Right atrium auricular region (tissue), 2 donors: ENCODE measurements at regions not wholly inside any gene's neighbourhood (a gene's known extent, or its start where the extent isn't known, plus 50 kb on each side); places are given as distances from the start of the nearest gene placed in this dataset.
"Not testable (repeated sequence)": the region's sequence is repeated elsewhere in the genome, so short reads cannot be mapped to it uniquely, and the experiment has no call there.

Experiments used
- DNase-seq: peaks from one replicate; pipeline ENCODE4 v3.0.0-alpha.2; 2019; ENCODE audit warnings: low spot score
- H3K27ac ChIP-seq, 2 donors: fragments of 200-600 bp; sonication (generic); 1 replicate in 1 of 2; 2 replicates in 1 of 2; pipeline ENCODE4 v1.5.1; 2016 to 2019
- H3K27me3 ChIP-seq, 2 donors: fragments of 200-600 bp; sonication (generic); one replicate each; pipeline versions ENCODE4 v1.5.1 to v1.6.0; 2017 to 2019
- H3K36me3 ChIP-seq: fragments of 200-600 bp; sonication (generic); one replicate; pipeline ENCODE4 v1.5.1; 2016
- H3K4me1 ChIP-seq, 2 donors: fragments of 200-600 bp; sonication (generic); one replicate each; pipeline versions ENCODE4 v1.5.1 to v1.6.0; 2017 to 2019
- H3K4me3 ChIP-seq, 2 donors: fragments of 200-600 bp; sonication (generic); 1 replicate in 1 of 2; 2 replicates in 1 of 2; pipeline ENCODE4 v1.5.1; 2017 to 2019; ENCODE audit warnings: mild to moderate bottlenecking in 1 of 2, moderate library complexity in 1 of 2
- H3K9me3 ChIP-seq, 2 donors: fragments of 200-600 bp; sonication (generic); one replicate each; pipeline ENCODE4 v1.5.1; 2019
- CTCF ChIP-seq, 2 donors: fragments of 200-600 bp; sonication (generic); IDR thresholded peaks; one replicate each; pipeline ENCODE4 v1.5.1; 2019; ENCODE audit warnings: antibody characterized with exemption in 2 of 2

DNA sequence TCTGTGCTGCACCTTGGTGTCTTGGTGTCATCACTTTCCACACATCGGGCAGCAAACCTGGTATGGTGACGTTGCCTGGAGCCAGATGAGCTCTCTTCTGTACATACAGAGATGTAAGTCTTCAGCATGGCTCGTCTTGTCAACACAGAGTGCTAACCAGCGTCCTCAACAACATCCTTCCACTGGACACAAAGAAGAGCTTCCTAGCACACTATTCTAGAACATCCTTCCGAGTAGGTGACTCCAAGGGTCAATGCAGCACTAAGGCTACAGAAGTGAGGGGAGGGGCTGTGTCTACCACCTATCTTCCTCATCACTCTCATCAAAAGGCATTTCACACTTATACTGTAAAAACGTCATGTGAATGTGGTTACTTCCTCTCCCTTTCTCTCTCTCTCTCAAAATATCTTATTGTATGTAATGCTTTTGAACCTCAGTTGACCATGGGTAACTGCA is 108.1 kb upstream of the SLC1A4 start:
- H3K36me3 ChIP-seq, result no peaks in the 10 kb centered on the region
- DNase-seq, result no peak
- no peak overlapping the region for H3K27ac ChIP-seq
- H3K4me3 ChIP-seq, result no peak overlapping the region
- no peaks in the 10 kb centered on the region for H3K9me3 ChIP-seq
- no peaks in the 10 kb centered on the region for H3K27me3 ChIP-seq
- no peak for TF ChIP-seq CTCF (IDR thresholded peaks at IDR 0.05)
- H3K4me1 ChIP-seq, result peaks cover 0 to 13% of the 10 kb centered on the region in 2 donors

- no peak overlapping the region for H3K4me3 ChIP-seq
- no peaks in the 10 kb centered on the region for H3K27me3 ChIP-seq
- DNase-seq, result no peak
- H3K27ac ChIP-seq, result no peak overlapping the region
- H3K9me3 ChIP-seq, result no peaks in the 10 kb centered on the region
- H3K4me1 ChIP-seq, result no peaks in the 10 kb centered on the region
- no peak for TF ChIP-seq CTCF (IDR thresholded peaks at IDR 0.05)
- H3K36me3 ChIP-seq, result no peaks in the 10 kb centered on the region
Measured at GRCh38 chr2:64887565-64887964, 101.6 kb upstream of the SLC1A4 start.

DNA sequence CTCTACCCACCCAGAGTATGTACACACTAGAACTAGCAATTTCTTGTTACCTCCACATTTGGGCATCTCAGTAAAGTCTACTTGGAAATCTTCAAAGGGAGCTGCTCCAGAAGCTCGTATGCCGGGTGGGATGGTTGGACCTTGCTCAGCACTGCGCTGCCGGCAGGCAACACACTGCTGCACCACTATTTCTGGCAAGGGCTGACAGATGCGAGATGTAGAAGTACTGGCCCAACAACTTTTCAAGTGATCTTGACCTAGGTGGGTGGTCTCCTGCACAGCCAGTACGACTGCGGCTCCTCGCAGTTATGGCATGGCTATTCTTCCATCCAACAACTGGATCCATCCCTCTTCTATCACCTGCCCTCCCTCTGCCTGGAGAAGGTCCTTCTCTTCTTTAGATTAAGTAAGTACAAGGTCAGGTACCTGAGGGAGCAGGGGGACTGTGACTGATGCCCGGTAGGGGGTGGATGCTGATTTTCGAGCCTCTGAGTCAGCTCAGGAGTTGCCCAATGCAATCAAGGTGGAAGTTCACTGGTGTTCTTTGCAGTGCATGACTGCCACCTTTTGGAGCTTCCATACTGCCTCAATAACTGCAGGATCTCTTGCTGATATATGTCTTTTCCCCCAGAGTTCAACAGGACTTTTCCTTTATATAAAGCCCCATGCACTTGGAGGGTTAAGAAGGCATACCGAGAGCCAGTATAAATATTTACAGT is 100.4 kb upstream of the SLC1A4 start:
- no peaks in the 10 kb centered on the region for H3K27me3 ChIP-seq
- no peaks in the 10 kb centered on the region for H3K4me1 ChIP-seq
- no peaks in the 10 kb centered on the region for H3K36me3 ChIP-seq
- no peak for TF ChIP-seq CTCF (IDR thresholded peaks at IDR 0.05)
- H3K9me3 ChIP-seq, result no peaks in the 10 kb centered on the region
- no peak overlapping the region for H3K27ac ChIP-seq
- no peak overlapping the region for H3K4me3 ChIP-seq
- no peak for DNase-seq

DNA sequence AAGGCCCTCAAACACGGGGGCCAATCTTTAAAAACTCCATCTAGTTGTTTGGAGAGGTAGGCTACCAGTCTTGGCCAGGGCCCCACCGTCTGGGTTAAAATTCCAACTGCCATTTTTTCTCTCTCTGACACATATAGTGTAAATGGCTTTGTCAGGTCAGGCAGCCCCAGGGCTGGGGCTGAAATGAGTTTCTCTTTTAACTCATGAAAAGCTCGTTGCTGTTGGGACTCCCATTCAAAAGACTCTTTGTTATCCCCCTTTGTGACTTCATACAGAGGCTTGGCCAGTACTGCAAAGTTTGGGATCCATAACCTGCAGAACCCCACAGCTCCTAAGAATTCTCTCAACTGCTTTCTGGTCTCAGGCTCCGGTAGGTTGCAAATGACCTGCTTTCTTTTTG is 99.4 kb upstream of the SLC1A4 start:
- Histone ChIP-seq H3K27me3 (no peaks in the 10 kb centered on the region), H3K9me3 (no peaks in the 10 kb centered on the region), H3K4me1 (no peaks in the 10 kb centered on the region), H3K27ac (no peak overlapping the region), H3K4me3 (no peak overlapping the region), H3K36me3 (no peaks in the 10 kb centered on the region)
- TF ChIP-seq CTCF (IDR thresholded peaks at IDR 0.05), result no peak
- no peak for DNase-seq

- H3K4me3 ChIP-seq, H3K36me3 ChIP-seq, H3K27ac ChIP-seq, H3K27me3 ChIP-seq, H3K9me3 ChIP-seq, DNase-seq, H3K4me1 ChIP-seq: not testable (repeated sequence)
Measured at GRCh38 chr2:64896572-64896971, 92.6 kb upstream of the SLC1A4 start.

GRCh38 chr2:64899081-64899865 is 89.9 kb upstream of the SLC1A4 start:
- DNase-seq, result no peak
- H3K9me3 ChIP-seq, result no peaks in the 10 kb centered on the region

GRCh38 chr2:64899876-64900275 is 89.3 kb upstream of the SLC1A4 start:
- H3K27ac ChIP-seq, H3K4me3 ChIP-seq, H3K4me1 ChIP-seq, H3K36me3 ChIP-seq, DNase-seq, H3K9me3 ChIP-seq, H3K27me3 ChIP-seq: not testable (repeated sequence)

More at GRCh38 chr2:64899081-64899865, 89.9 kb upstream of the SLC1A4 start:
- no peak for TF ChIP-seq CTCF (IDR thresholded peaks at IDR 0.05)
- H3K36me3 ChIP-seq, result no peaks in the 10 kb centered on the region
- no peaks in the 10 kb centered on the region for H3K4me1 ChIP-seq
- H3K4me3 ChIP-seq, result no peak overlapping the region
- no peaks in the 10 kb centered on the region for H3K27me3 ChIP-seq
- no peak overlapping the region for H3K27ac ChIP-seq
